ENCODE measurements at regions not wholly inside any gene's neighbourhood (a gene's known extent, or its start where the extent isn't known, plus 50 kb on each side); places are given as distances from the start of the nearest gene placed in this dataset.
"Not testable (repeated sequence)": the region's sequence is repeated elsewhere in the genome, so short reads cannot be mapped to it uniquely, and the experiment has no call there.

DNA sequence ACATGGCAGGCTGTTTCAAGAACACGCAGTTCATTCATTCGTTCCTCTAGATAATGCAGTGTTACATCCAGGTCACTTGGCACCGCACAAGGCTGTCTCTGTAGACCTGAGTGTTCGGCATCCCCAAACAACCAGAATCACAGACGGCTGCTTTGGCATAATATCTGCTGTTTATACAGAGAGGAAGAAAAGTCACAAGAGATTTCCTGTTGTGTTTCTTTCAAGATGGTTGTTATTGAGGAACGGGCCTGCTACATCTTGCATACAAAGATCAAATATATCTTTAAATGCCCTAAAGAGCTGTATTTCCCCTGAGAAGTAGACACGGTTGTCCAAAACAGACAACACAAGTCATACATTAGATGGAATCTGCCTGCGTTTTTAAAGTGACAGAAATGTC lies 58.8 kb upstream of the WIPI2 start:
- TF ChIP-seq, protein P1, sequence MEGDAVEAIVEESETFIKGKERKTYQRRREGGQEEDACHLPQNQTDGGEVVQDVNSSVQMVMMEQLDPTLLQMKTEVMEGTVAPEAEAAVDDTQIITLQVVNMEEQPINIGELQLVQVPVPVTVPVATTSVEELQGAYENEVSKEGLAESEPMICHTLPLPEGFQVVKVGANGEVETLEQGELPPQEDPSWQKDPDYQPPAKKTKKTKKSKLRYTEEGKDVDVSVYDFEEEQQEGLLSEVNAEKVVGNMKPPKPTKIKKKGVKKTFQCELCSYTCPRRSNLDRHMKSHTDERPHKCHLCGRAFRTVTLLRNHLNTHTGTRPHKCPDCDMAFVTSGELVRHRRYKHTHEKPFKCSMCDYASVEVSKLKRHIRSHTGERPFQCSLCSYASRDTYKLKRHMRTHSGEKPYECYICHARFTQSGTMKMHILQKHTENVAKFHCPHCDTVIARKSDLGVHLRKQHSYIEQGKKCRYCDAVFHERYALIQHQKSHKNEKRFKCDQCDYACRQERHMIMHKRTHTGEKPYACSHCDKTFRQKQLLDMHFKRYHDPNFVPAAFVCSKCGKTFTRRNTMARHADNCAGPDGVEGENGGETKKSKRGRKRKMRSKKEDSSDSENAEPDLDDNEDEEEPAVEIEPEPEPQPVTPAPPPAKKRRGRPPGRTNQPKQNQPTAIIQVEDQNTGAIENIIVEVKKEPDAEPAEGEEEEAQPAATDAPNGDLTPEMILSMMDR (IDR thresholded peaks at IDR 0.05) = not testable (repeated sequence)
- not testable (repeated sequence) for TF ChIP-seq POLR2A, POLR2AphosphoS5 (IDR thresholded peaks at IDR 0.05)

All from prostate gland (tissue), 2 donors.